LoVo (cell line): ENCODE measurements at regions not wholly inside any gene's neighbourhood (a gene's known extent, or its start where the extent isn't known, plus 50 kb on each side); places are given as distances from the start of the nearest gene placed in this dataset.
"Not testable (repeated sequence)": the region's sequence is repeated elsewhere in the genome, so short reads cannot be mapped to it uniquely, and the experiment has no call there.

ENCODE experiments used
- DNase-seq: peaks from one replicate; pipeline ENCODE4 v3.0.0-alpha.2; 2016; ENCODE audit warnings: low spot score

DNA sequence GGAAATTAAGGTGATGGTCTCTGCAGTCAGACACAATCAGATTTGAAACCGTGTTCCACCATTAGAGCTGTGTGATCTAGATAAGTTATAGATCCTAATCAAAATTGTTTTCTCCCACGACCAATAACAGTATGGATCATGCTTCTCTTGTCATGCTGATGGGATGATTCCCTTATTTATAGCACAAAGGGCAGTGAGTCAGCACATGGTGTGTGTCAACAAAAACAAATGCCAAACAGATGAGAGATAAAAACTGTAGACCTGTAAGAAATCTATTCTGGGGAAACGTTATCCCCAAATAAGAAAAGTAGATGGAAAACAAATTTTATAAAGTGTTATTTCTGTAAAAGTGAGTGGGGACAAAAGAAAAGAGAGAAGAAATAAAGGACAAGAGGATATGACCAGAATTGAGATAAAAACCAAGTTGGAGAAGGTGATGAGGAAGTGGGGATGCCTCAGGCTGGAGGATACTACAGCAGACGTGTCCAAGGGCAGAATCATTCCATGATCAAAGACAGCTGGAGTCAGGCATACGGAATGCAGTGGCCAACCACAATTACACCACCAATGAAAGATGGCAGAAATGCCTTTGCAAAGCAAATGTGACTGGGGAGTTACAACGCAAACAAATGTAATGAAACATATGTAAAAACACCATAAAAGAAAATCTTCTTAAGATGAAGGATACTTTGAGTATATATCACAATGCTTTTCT, 377.8 kb upstream of the PRKX start:
- no peak for DNase-seq

DNA sequence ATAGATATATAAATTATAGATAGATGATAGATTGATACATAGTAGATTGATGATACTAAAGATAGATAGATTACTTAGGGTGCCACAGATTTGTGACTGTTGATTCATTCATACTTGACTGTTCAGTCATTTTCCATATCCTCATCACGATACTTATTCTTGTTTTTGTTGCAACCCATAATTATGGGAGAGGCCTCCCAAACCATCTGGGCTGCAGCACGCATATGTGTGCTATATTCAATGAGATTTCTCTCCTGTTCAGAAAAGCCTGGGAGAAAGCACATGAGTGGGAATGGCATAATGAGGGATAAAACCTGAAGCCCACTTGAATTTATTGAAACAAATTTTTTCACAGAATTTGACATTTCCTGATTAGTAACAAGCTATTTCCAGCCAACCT, 346.4 kb upstream of the PRKX start:
- no peak for DNase-seq

DNA sequence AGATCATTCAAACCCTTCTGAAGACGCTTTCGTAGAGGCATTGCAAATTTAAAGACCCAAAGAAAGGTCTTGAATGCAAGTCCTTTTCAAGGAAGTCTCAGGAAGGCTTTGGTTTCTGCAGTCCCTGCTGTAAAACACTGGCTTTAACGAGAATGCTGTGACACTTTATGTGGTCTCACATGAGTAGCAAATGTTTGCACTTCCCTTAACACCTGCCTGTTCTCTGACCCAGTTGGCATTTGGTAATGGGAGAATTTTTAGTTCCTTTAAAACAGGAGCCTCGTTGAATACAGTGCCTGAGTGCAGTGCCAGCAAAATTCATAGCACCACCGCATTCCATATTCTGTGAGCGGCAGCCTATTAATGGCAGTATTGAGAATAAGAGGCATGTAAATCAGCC, 330.5 kb upstream of the PRKX start:
- no peak for DNase-seq

DNA sequence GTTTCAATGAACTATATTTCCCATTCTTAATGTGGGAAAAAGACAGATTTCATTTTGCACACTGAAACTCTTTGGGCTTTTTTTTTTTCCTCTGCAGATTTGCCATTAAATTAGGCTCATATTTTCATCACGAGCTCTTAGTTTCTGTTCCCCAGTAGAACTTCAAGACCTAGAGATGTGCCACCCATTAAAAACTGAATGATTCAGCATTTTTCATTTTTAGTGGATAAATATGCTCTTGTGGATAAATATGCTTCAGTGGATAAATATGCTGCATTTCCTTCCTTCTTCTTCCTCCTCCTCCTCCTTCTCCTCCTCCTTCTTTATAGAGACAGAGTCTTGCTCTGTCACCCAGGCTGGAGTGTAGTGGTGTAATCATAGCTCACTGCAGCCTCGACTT, 322.4 kb upstream of the PRKX start:
- no peak for DNase-seq

DNA sequence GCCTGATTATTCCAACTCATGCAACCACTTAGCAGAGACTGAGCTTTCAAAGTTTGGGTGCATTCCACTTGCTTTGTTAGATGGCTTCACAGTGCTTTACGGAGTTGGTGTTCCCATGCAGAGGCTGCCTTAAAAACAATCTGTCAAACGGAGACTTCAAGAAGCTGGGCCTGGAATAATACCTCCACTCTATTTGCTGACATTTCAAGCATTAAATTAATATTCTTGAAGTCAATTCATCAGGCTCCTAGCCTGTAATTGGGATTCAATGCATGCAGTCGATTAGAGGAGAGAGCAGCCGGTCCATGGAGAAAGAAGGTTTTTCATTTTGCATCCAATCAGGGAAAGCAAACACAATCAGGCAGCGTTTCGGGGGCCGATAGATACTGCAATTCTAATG, 314.7 kb upstream of the PRKX start:
- DNase-seq, result no peak

GRCh38 chrX:4005281-4005680, 291.8 kb upstream of the PRKX start:
- DNase-seq, result no peak

DNA sequence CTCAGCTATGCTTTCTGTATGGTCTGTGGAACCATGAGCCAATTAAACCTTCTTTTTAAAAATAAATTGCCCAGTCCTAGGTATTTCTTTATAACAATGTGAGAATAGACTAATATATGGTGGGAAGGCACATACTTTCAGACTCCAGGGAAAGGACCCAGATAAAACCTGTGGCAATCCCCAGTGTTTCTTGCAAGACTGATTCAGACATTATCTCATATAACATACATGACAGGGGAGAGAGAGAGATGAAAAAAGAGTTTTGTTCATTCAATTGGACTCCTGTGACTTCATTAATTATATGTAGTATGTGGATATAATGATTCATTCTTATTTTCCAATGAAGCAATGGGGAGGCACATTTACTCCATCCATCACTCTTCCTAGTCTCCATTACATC, 291.4 kb upstream of the PRKX start:
- DNase-seq, result no peak

- DNase-seq, result no peak
Observed at GRCh38 chrX:3994315-3994714, 280.9 kb upstream of the PRKX start.

GRCh38 chrX:3990569-3990968, 277.1 kb upstream of the PRKX start:
- DNase-seq, result no peak

- not testable (repeated sequence) for DNase-seq
Observed at GRCh38 chrX:3972104-3972858, 258.8 kb upstream of the PRKX start.

DNA sequence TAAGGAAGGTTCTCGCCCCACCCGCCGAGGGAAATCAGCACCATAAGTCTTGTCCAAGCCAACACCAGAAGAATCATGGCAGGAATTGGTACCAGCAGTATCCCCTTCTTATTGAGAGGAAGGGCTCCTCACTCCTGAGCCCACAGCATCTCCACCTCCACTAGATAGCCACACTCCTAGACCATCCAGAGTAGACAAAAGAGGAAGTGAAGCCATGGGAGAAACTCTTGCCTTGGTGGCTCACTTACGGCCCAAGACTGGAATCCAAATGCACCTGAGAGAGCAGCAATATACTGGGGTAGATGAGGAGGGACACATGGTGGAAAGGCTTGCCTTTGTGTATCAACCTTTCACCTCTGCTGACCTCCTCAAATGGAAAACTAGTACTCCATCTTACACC, 255.3 kb upstream of the PRKX start:
- DNase-seq, result no peak

- DNase-seq, result no peak
Observed at GRCh38 chrX:3963980-3964379, 250.5 kb upstream of the PRKX start.

GRCh38 chrX:3962511-3963311, 249.3 kb upstream of the PRKX start:
- peak; percentile 16 for DNase-seq

DNA sequence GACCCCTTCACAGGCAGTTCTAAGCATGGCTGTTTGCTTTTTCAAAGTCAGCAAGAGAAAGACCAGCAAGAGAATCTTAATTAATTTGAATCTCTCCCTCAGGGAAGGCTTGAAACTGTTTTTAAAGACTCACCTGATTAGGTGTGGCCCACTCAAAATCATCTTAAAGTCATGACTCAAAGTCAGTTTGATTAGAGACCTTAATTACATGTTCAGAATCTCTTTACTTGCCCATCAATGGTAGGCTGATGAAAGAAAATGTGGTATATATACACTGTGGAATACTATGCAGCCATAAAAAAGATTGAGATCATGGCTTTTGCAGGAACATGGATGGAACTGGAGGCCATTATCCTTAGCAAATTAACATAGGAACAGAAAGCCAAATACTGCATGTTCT, 247.5 kb upstream of the PRKX start:
- no peak for DNase-seq

- no peak for DNase-seq
Observed at GRCh38 chrX:3951859-3952258, 238.4 kb upstream of the PRKX start.

- no peak for DNase-seq
Observed at GRCh38 chrX:3950373-3950772, 236.9 kb upstream of the PRKX start.

- no peak for DNase-seq
Observed at GRCh38 chrX:3943965-3944364, 230.5 kb upstream of the PRKX start.

GRCh38 chrX:3940000-3940610, 226.7 kb upstream of the PRKX start:
- peak; percentile 6 for DNase-seq

GRCh38 chrX:3938587-3938986, 225.1 kb upstream of the PRKX start:
- DNase-seq, result no peak

DNA sequence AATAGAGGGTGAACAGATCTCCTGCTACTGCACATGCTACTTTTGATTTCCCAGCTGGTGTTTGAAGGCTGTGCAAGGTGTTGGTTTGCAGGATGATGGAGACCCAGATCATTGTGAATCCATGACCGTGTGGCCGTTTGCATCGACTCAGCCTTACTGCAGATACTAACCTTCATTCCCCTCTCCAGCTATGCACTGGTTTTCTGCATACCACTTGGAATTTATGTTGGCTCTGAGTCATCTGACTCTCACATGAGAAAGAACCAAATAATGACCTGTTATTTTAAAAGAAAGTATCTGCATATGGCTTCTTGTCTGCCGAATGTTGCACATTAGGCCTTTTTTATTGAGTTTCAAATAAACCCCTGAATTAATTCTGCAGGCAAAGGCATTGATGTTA, 221.7 kb upstream of the PRKX start:
- not testable (repeated sequence) for DNase-seq

DNA sequence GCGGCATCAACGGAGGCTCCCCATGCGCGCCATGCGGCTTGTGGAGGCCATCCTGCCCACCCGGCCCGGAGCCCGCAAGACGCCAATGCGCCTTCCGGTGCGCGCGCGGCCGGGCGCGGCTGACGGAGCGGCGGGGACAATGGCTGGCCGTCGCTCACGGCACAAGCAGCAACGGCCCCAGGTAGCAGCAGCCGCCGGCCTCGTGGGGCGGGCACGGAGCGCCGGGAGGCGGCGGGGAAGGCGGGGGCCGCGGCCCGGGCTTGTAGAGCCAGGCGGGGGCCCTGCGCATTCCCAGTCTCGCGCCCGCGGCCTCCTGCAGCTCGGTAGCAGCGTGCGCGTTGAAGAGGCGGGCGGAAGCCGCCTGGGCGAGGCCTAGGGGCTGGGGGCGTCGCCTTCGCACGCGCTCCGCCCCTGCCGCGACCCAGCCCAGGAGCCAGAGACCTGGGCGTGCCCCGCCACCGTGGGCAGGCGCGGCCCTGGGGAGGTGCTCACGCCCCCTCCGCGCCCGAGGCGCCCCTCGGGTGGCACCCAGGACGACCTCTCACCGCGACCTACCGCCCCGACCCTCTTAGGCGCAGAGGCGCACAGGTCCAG, 207.1 kb upstream of the PRKX start:
- not testable (repeated sequence) for DNase-seq
